GM23248 (cell line): ENCODE measurements at regions not wholly inside any gene's neighbourhood (a gene's known extent, or its start where the extent isn't known, plus 50 kb on each side); places are given as distances from the start of the nearest gene placed in this dataset.

ENCODE experiments used
- EZH2 ChIP-seq: fragments of 200-600 bp; sonication (generic); IDR thresholded peaks from 2 replicates; pipeline ENCODE4 v1.6.1; 2018; ENCODE audit warnings: antibody characterized with exemption, mild to moderate bottlenecking; ENCODE audit not compliant: insufficient read depth, poor library complexity, severe bottlenecking
- EZH2phosphoT487 ChIP-seq: fragments of 200-600 bp; sonication (generic); IDR thresholded peaks from 2 replicates; pipeline ENCODE4 v1.6.1; 2018; ENCODE audit warnings: antibody characterized with exemption, moderate library complexity, mild to moderate bottlenecking, low read depth; ENCODE audit not compliant: insufficient read depth

GRCh38 chr6:150755042-150755441 lies 110.5 kb upstream of the MTHFD1L start:
- TF ChIP-seq EZH2 = no peak
- no peak for TF ChIP-seq EZH2phosphoT487
